Left colon (tissue), 2 donors: ENCODE measurements at regions not wholly inside any gene's neighbourhood (a gene's known extent, or its start where the extent isn't known, plus 50 kb on each side); places are given as distances from the start of the nearest gene placed in this dataset.

Experiments used
- ATAC-seq: fragments of 200-7000 bp; cut with Tn5 transposase; one replicate; pipeline ENCODE4 v1.9.1; 2020; ENCODE audit warnings: mild to moderate bottlenecking, moderate library complexity
- DNase-seq, 2 donors: peaks; one replicate each; pipeline ENCODE4 v3.0.0-alpha.2; 2020
- intact Hi-C, 2 donors: fragments of 100-400 bp; cut with DNase I in 1 of 2; cut with micrococcal nuclease in 1 of 2; formaldehyde crosslinking; loops; one replicate each; pipeline versions ENCODE4 v1.11.2 to v1.14.0; 2022; cut with DNase I, micrococcal nuclease
- donor health status: DM: no; HTN: no; CAD: no.
- donor health status: DM: yes; HTN: yes; CAD: no.

GRCh38 chr3:117706037-117706436, 996.5 kb downstream of the TUSC7 start:
- no peak for ATAC-seq
- intact Hi-C loops = no loop called here
- no peak for DNase-seq

DNA sequence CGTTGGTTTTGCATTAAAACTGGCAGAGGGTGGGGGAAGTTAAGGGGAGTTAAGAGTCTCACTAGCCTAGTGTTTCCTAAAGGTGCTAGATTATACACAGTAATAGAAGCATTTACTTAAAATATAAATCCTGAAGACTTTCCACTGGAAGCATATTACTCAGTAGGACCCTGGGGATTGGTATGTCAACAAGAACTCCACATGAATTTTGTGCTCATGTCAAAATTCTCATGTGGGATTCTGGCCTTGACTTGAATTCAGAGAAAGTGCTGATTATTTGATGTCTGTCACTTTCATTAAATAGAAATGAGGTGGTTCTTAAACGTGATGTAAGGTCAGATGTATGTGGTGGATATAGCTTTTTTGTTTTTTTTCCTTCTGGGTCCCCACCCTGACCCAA, 997.2 kb downstream of the TUSC7 start:
- no peak for ATAC-seq
- no peak for DNase-seq

DNA sequence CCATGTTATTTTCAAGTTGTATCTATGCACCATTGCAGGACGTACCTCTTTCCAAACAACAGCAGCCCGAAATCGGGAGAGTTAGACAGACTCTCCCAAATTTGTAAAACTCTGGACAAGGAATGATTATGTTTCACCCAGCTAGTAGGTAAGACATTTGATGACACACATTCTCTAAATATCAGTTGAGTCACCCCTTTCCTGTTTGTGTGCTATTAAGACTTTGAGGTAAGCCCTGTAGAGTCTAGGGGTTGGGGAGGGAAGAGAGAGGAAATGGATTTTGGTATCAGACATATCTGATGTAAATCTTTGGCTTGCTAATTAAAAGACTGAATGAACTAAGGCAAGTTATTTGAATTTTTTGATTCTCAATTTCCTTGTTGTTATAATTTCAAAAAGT, 999.0 kb downstream of the TUSC7 start:
- DNase-seq (no peak), ATAC-seq (no peak)
- intact Hi-C loops = no loop called here

More for the DNA sequence above, 997.2 kb downstream of the TUSC7 start:
- intact Hi-C loops = no loop called here

DNA sequence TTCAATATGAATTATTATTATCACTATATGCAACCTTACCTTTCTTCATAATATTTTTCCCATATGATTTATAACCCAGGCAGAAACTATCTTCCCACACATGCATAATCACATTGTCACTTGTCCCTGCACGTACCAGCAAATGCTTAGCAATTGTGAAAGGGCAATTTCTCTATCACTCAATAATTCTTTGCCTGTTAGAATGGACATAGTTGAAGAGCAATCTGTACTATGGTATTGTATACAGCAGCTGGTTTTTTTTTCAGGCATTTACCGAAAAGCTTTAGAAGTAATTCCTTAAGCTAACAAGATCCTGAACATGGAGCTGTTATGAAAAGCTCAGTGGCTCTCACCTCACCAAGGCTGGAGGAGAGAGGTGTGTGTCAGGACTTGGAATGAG, 999.5 kb downstream of the TUSC7 start:
- intact Hi-C loops = no loop called here
- no peak for DNase-seq
- ATAC-seq = no peak

GRCh38 chr3:117710501-117710900, 1000.9 kb downstream of the TUSC7 start:
- intact Hi-C loops = no loop called here
- ATAC-seq = no peak

DNA sequence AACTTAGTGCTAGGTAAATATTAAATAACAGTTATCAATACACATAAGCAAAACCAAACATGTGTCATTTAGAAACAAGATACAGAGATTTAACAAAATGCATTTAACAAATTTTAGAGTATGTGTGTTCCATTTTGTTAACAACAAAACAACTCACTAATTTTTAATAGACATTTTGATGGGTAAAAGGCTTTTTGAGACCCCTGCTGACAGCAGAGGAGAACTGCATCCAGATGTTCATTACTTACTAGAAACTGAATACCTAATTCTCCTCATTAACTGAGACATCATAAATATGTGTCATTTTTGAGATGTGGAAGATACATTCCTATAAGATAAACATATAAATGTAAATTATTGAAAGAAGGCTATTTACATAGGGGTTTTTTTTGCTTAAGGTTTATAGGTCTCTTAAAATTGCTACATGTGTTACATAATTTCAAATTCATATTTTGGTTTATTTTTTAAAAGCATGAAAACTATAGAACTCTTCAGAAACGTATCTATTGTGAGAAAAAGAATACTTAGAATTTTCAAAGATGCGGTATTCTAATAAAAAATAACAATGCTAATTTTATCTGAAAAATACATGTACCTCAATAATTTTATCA, 1009.8 kb downstream of the TUSC7 start:
- ATAC-seq = no peak

More at GRCh38 chr3:117710501-117710900, 1000.9 kb downstream of the TUSC7 start:
- no peak for DNase-seq

GRCh38 chr3:117721866-117722265, 1012.3 kb downstream of the TUSC7 start:
- DNase-seq (no peak), ATAC-seq (no peak)
- intact Hi-C loops = no loop called here

More for the DNA sequence above, 1009.8 kb downstream of the TUSC7 start:
- DNase-seq = no peak
- intact Hi-C loops = no loop called here

- no peak for ATAC-seq
- DNase-seq = no peak
- intact Hi-C loops = no loop called here
Observed at GRCh38 chr3:117722856-117723255, 1013.3 kb downstream of the TUSC7 start.

- ATAC-seq (no peak), DNase-seq (no peak)
- intact Hi-C loops = no loop called here
Observed at GRCh38 chr3:117723825-117724224, 1014.2 kb downstream of the TUSC7 start.

- no peak for DNase-seq
- no peak for ATAC-seq
- intact Hi-C loops = no loop called here
Observed at GRCh38 chr3:117725314-117725713, 1015.7 kb downstream of the TUSC7 start.

- DNase-seq = no peak
Observed at GRCh38 chr3:117726776-117727175, 1017.2 kb downstream of the TUSC7 start.

GRCh38 chr3:117728226-117728625, 1018.6 kb downstream of the TUSC7 start:
- ATAC-seq (no peak), DNase-seq (no peak)
- intact Hi-C loops = no loop called here

More at GRCh38 chr3:117726776-117727175, 1017.2 kb downstream of the TUSC7 start:
- no peak for ATAC-seq
- intact Hi-C loops = no loop called here

DNA sequence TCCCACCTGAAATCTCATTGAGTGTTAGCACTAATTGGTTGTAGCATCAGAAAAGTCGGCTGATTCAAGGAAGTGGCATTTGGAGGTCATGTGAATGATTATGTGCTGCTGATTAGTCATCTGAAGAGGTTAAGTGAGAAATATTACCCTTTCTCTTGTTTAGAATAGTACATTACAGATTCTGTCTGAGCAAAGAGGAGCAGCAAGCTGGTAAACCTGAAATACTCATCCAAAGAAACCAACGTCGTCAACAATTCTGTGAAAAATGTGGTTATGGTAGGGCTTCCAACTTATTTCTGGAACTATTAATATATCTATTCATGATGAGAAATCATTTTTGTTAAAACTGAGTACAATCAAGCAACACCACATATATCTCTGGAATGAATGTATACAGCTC, 1024.9 kb downstream of the TUSC7 start:
- DNase-seq = no peak
- intact Hi-C loops = no loop called here
- no peak for ATAC-seq

GRCh38 chr3:117735481-117736101, 1026.0 kb downstream of the TUSC7 start:
- no peak for ATAC-seq
- intact Hi-C loops = no loop called here
- no peak for DNase-seq

DNA sequence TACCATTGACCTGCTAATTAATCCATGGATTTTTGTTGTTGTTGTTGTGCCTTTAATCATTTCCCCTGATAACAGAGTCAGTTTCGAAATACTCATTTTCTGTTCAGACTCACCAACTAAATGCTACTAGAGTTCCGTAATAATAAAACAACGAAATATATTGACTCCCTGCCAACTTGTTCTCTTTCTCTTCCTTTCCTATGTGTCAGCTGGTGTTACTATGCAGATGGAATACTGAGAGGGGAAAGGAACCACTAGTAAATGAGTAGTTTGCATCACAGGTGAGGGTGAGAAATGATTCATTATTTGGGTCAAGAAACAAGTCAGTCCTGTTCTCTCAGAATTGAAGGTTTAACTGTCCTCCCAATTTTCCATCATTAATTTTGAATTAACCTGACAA, 1027.3 kb downstream of the TUSC7 start:
- DNase-seq (no peak), ATAC-seq (no peak)
- intact Hi-C loops = no loop called here

DNA sequence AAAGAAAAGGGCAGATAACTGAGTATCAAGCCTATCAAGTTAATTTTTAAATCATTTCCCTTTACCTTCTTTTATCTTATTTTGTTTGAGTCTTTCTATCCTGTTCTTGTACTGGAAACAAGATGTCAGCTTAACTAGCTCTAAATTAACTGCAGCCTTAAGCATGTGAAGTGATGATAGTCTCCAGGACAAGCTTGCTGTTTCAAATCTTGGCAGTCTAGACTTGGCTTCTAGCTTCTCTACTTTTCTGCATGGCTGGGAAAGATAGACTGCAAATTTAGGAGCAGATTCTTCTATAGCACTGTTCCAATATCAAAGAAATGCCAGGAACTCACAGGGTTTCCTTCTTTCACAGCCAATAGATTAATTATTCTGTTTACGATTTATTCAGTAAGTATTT, 1034.4 kb downstream of the TUSC7 start:
- no peak for DNase-seq
- intact Hi-C loops = no loop called here
- no peak for ATAC-seq

DNA sequence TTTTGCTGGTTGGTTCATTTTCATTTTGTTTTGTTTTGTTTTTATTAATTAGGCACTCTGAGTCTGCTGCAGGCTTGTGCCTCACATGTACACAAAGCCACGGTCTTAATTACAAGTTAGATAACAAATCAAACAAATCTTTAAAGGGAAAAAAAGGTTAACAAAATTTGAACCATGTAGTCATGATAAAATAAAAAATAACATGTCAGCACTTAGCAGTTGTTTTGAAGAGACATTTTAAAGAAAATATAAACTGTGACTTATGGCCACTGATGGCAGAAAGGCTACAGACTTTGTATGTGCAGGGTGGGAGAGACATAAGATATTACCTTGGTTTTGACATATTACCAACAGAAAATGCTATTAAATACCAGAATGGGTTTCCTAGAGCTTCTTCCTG, 1035.4 kb downstream of the TUSC7 start:
- intact Hi-C loops = no loop called here
- DNase-seq (no peak), ATAC-seq (no peak)

GRCh38 chr3:117745516-117745915, 1035.9 kb downstream of the TUSC7 start:
- intact Hi-C loops = no loop called here
- ATAC-seq (no peak), DNase-seq (no peak)

DNA sequence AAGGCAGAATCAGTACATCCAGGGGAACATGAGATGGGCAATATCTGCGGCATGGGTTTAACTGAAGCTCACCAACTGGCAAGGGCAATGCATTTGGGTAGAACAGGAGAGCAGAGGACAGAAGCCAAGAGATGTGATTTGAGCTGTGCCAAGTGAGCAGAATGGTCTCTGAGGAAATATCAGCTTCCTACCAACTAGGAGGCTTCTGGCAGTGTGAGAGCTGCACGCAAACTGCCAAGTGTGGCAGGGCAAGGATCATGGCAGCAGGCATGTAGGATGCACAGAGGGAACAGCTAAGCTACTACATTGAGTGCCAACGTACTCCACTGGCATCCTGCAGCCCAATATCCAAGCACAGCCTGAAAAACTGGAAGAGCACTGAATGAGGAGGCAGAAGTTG, 1036.5 kb downstream of the TUSC7 start:
- intact Hi-C loops = no loop called here
- no peak for ATAC-seq
- no peak for DNase-seq

GRCh38 chr3:117748131-117748530, 1038.6 kb downstream of the TUSC7 start:
- intact Hi-C loops = no loop called here
- ATAC-seq (no peak), DNase-seq (no peak)

- intact Hi-C loops = no loop called here
- no peak for DNase-seq
- no peak for ATAC-seq
Observed at GRCh38 chr3:117750674-117751269, 1041.2 kb downstream of the TUSC7 start.
